AG09319 (cell line): ENCODE measurements at regions not wholly inside any gene's neighbourhood (a gene's known extent, or its start where the extent isn't known, plus 50 kb on each side); places are given as distances from the start of the nearest gene placed in this dataset.

ENCODE experiments used
- DNase-seq: peaks from one replicate; pipeline ENCODE4 v3.0.0-alpha.2; 2010; ENCODE audit warnings: low read depth; ENCODE audit errors: extremely low read depth
- TF ChIP-seq, protein P1 (sequence below): IDR thresholded peaks from 2 replicates; pipeline ENCODE4 v1.5.1; 2011; ENCODE audit warnings: low read depth, mild to moderate bottlenecking, inconsistent platforms, low read length, moderate library complexity

DNA sequence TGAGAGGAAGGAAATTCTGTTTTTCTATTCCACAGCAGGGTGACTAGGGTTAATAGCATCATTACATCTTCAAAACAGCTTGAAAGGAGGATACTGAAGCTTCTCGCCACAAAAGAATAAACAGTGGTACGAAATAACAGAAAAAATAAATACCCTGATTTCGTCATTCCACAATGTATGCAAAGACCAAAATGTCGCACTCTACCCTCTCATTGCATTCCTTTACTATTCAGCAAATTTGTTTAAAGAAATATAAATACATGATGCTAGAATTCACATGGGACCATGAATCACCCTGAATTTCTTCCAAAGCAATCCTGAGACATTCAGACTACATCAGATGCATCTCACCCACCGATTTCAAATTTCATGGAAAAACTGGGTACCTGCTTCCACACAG is 112.3 kb upstream of the TOP3B start:
- DNase-seq: no peak
- TF ChIP-seq, protein P1, sequence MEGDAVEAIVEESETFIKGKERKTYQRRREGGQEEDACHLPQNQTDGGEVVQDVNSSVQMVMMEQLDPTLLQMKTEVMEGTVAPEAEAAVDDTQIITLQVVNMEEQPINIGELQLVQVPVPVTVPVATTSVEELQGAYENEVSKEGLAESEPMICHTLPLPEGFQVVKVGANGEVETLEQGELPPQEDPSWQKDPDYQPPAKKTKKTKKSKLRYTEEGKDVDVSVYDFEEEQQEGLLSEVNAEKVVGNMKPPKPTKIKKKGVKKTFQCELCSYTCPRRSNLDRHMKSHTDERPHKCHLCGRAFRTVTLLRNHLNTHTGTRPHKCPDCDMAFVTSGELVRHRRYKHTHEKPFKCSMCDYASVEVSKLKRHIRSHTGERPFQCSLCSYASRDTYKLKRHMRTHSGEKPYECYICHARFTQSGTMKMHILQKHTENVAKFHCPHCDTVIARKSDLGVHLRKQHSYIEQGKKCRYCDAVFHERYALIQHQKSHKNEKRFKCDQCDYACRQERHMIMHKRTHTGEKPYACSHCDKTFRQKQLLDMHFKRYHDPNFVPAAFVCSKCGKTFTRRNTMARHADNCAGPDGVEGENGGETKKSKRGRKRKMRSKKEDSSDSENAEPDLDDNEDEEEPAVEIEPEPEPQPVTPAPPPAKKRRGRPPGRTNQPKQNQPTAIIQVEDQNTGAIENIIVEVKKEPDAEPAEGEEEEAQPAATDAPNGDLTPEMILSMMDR: no peak

DNA sequence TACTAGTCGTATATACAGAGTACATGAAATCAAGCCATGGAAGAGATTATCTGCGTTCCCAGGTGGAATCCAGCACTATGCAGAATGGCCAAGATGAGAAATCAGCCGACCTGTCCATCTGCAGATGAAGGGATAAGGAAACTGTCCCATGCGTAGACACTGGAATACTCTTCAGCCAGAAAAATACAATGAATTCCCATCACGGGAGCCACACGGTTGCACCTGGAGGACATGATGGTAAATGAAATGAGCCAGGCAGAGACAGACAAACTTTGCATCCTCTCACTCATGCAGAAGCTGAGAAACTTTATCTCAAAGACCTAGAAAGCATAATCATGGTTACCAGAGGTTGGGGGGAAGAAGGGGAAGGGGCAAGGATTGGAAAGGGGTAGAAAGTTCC is 111.9 kb upstream of the TOP3B start:
- TF ChIP-seq, protein P1: no peak
- no peak for DNase-seq

DNA sequence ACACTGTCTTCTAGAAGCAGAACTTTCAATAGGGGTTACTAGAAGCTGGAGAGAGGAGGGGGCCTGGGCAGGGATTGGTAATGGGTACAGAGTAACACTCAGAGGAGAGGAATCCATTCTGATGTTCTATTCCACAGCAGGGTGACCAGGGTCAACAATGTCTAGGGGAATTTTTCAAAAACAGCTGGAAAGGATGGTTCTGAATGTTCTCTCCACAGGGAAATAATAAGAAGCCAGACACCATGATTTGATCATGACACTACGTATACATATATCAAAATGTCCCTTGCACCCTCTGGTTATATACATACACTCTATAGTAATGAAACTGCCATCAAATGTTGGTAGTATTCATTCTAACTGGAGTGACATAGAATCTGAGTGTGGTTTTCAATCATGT is 111.2 kb upstream of the TOP3B start:
- no peak for DNase-seq
- TF ChIP-seq, protein P1: no peak

DNA sequence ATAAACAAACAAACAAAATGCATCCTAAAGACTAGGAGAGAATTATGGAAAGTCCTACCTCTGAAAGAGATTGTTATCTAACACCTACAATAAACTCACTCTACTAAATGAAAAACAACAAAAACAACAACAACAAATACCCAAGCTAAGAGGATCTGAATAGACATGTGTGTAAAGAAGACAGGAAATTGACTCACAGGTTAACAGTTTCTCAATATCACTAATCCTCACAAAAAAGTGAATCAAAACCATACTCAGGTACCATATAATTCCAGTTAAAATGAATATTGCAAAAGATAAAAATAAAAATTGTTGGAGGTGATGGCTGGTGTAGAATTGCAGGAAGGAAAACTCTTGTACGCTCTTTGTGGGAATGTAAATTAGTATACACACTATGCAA is 110.4 kb upstream of the TOP3B start:
- no peak for DNase-seq
- TF ChIP-seq, protein P1: no peak

DNA sequence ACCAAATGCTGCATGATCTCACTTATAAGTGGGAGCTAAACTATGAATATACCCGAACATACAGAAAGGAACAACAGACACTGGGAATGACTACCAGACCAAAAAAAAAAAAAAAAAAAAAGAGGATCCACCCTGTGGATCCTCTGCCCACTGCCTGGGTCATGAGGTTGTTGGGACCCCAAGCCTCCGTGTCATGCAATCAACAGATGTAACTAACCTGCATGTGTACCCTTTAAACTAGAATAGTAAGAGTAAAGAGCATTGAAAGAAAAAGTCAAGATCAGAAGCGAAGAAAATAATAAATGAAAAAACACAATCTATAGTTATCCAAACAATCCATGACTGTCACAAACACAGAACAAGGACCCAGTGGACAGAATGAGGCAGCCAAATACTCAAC is 109.5 kb upstream of the TOP3B start:
- TF ChIP-seq, protein P1: no peak
- no peak for DNase-seq

DNA sequence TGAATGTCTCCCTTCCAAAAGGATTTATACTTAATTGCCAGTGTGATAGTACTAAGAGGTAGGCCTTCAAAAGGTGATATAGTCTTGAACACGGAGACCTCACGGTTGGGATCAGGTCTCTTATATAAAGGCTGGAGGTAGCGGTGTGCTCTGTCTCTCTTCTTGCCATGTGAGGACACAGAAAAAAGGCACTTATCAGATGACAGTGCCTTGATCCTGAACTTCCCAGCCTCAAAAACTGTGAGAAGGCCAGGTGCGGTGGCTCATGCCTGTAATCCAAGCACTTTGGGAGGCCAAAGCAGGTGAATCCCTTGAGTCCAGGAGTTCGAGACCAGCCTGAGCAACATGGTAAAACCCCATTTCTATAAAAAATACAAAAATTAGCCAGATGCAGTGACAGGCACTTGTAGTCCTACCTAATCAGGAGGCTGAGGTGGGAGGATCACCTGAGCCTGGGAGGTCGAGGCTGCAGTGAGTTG is 108.9 kb upstream of the TOP3B start:
- no peak for DNase-seq
- TF ChIP-seq, protein P1: no peak

DNA sequence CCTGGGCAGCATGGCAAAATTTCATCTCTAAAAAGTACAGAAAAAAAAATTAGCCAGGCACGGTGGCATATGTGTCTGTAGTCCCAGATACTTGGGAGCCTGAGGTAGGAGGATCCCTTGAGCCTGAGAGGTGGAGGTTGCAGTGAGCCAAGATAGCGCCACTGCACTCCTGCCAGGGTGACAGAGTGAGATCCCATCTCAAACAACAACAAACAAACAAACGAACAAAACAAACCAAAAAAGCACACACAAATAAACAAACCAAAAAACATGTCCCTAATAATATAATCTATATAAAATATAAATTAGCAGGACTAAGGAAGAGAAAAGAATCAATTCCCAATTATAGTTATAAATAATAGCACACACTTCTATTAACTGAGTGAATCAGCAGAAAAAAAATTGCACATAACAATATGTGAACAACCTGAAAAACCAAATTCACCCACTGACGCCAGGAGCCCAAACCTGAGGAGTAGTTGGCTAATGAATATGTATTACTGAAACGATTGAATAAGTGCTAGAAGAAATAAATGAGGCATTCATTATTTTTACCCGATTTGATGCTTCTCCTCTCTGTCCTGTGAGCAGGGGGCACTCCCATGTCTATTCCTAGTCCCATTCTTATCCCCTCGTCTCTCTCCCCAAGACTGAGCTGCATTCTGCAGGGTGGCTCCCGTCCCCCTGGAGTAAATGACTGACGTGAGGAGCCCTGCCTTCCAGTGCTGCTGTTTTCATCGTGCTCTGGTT is 108.2 kb upstream of the TOP3B start:
- DNase-seq: no peak
- TF ChIP-seq, protein P1: no peak
